Heart left ventricle (tissue), 13 donors: ENCODE measurements at regions not wholly inside any gene's neighbourhood (a gene's known extent, or its start where the extent isn't known, plus 50 kb on each side); places are given as distances from the start of the nearest gene placed in this dataset.

Experiments used
- POLR2A ChIP-seq, 2 donors: fragments of 450-650 bp; IDR thresholded peaks; one replicate each; pipeline ENCODE4 v1.6.1; 2017; ENCODE audit warnings: antibody characterized with exemption in 2 of 2, mild to moderate bottlenecking in 2 of 2, moderate library complexity in 2 of 2
- TF ChIP-seq, protein P1 (sequence below), 12 donors: fragments of 200-600 bp; sonication (generic) in 4 of 12; IDR thresholded peaks; one replicate each; pipeline versions ENCODE4 v1.5.0 to v1.8.0; 2018 to 2022; ENCODE audit warnings: antibody characterized with exemption in 12 of 12, mild to moderate bottlenecking in 5 of 12
- donor health status: ischemic (EF 13 %, LVEDD 7.1; RV severe dilation, severe dysfunction).
- donor health status: DM: no; HTN: yes; CAD: no.
- donor health status: DM: no; HTN: no; CAD: no.
- donor health status: ischemic (EF 25% LVEDD 6.9; RV normal size, moderate dysfunction).
- donor health status: ischemic (EF 25% LVEDD 5.7; RV mildly dilated, moderate dysfunction).
- donor health status: ischemic (EF 35%, LVEDD 5.7; RV mildly dilated, moderate dysfunction).
- donor health status: nonischemic (EF 11% LVEDD 7.7; RV severe dilation, severe dysfunction).
- donor health status: DM: yes; HTN: yes; CAD: no.
- donor health status: PGD.
- donor health status: ischemic (EF 29% LVEDD 5.4; RV normal size, mild dysfunction).
- donor health status: nonischemic (EF 23%, LVEDD 6.1; RV moderate dilation, normal function).

DNA sequence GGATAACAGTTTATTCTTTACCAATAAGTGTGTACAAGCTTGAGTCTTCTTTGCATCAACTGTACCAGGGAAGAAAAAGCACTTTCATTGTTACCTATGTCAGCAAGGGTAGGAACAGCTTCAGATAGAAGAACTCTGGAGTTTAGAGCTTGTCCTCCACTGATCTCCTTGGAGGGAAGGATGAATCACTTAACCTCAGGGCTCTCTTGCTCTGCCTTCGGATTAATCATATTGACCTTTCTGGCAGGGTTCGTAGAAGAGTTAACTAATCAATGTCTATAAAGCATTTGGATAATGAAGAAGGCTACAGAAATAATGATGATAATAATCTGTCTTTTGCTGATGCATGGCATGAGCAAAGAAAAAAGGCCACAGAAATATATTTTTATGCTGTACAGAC, 339.5 kb upstream of the TPK1 start:
- TF ChIP-seq, protein P1, sequence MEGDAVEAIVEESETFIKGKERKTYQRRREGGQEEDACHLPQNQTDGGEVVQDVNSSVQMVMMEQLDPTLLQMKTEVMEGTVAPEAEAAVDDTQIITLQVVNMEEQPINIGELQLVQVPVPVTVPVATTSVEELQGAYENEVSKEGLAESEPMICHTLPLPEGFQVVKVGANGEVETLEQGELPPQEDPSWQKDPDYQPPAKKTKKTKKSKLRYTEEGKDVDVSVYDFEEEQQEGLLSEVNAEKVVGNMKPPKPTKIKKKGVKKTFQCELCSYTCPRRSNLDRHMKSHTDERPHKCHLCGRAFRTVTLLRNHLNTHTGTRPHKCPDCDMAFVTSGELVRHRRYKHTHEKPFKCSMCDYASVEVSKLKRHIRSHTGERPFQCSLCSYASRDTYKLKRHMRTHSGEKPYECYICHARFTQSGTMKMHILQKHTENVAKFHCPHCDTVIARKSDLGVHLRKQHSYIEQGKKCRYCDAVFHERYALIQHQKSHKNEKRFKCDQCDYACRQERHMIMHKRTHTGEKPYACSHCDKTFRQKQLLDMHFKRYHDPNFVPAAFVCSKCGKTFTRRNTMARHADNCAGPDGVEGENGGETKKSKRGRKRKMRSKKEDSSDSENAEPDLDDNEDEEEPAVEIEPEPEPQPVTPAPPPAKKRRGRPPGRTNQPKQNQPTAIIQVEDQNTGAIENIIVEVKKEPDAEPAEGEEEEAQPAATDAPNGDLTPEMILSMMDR (IDR thresholded peaks at IDR 0.05) = no peak
- TF ChIP-seq POLR2A (IDR thresholded peaks at IDR 0.05) = no peak
